ENCODE measurements at regions not wholly inside any gene's neighbourhood (a gene's known extent, or its start where the extent isn't known, plus 50 kb on each side); places are given as distances from the start of the nearest gene placed in this dataset.

DNA sequence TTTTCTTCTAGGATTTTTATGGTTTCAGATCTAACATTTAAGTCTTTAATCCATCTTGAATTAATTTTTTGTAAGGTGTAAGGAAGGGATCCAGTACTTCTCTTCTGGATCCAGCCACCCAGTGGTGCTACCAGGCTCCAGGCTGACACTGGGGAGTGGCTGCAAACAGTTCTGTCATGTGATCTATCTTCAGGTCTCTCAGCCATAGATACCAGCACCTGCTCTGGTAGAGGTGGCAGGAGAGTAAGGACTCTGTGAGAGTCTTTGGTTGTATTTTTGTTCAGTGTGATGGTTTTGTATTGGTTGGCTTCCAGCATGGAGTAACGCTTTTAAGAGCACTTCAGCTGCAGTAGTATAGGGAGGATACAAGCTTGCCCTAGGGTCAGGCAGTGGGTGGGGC, 205.9 kb downstream of the FGF10 start:
- H3K36me3 ChIP-seq (ENCODE audit: insufficient read depth, low read length), result no peaks in the 10 kb centered on the region
- no peak overlapping the region for H3K9ac ChIP-seq (ENCODE audit: low read length)
- H3K9me3 ChIP-seq (ENCODE audit: low read length), result no peaks in the 10 kb centered on the region
- H2AFZ ChIP-seq (ENCODE audit: low read depth, low read length), result no peak overlapping the region
- H3K4me2 ChIP-seq (ENCODE audit: low read length), result no peak overlapping the region
- TF ChIP-seq, protein P1, sequence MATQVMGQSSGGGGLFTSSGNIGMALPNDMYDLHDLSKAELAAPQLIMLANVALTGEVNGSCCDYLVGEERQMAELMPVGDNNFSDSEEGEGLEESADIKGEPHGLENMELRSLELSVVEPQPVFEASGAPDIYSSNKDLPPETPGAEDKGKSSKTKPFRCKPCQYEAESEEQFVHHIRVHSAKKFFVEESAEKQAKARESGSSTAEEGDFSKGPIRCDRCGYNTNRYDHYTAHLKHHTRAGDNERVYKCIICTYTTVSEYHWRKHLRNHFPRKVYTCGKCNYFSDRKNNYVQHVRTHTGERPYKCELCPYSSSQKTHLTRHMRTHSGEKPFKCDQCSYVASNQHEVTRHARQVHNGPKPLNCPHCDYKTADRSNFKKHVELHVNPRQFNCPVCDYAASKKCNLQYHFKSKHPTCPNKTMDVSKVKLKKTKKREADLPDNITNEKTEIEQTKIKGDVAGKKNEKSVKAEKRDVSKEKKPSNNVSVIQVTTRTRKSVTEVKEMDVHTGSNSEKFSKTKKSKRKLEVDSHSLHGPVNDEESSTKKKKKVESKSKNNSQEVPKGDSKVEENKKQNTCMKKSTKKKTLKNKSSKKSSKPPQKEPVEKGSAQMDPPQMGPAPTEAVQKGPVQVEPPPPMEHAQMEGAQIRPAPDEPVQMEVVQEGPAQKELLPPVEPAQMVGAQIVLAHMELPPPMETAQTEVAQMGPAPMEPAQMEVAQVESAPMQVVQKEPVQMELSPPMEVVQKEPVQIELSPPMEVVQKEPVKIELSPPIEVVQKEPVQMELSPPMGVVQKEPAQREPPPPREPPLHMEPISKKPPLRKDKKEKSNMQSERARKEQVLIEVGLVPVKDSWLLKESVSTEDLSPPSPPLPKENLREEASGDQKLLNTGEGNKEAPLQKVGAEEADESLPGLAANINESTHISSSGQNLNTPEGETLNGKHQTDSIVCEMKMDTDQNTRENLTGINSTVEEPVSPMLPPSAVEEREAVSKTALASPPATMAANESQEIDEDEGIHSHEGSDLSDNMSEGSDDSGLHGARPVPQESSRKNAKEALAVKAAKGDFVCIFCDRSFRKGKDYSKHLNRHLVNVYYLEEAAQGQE (IDR thresholded peaks at IDR 0.05; ENCODE audit: borderline replicate concordance), result no peak
- TF ChIP-seq EZH2 (IDR thresholded peaks at IDR 0.05; ENCODE audit: borderline replicate concordance, insufficient read depth, low read length, poor library complexity, severe bottlenecking) (no peak), MXI1 (conservative IDR thresholded peaks at IDR 0.05; ENCODE audit: poor library complexity, severe bottlenecking) (no peak), EP300 (conservative IDR thresholded peaks at IDR 0.05; ENCODE audit: poor library complexity, severe bottlenecking) (no peak), CTCF (IDR thresholded peaks at IDR 0.05; ENCODE audit: poor library complexity, severe bottlenecking) (no peak), RAD21 (conservative IDR thresholded peaks at IDR 0.05) (no peak), SMC3 (conservative IDR thresholded peaks at IDR 0.05; ENCODE audit: poor library complexity) (no peak), POLR2AphosphoS5 (IDR thresholded peaks at IDR 0.05) (no peak), TAF1 (IDR thresholded peaks at IDR 0.05; ENCODE audit: low read depth) (no peak)
- H3K27me3 ChIP-seq (ENCODE audit: insufficient read depth, low read depth, low read length), result no peaks in the 10 kb centered on the region
- no peak overlapping the region for H3K27ac ChIP-seq (ENCODE audit: low read length)
- H3K4me3 ChIP-seq (ENCODE audit: low read length), result no peak overlapping the region
- H3F3A ChIP-seq (ENCODE audit: insufficient read depth, low read length, poor library complexity, severe bottlenecking), result no peaks in the 10 kb centered on the region
- H3K9me2 ChIP-seq (ENCODE audit: insufficient read depth, low read length), result no peaks in the 10 kb centered on the region
- H4K20me1 ChIP-seq (ENCODE audit: insufficient read depth), result no peaks in the 10 kb centered on the region
- H3K79me2 ChIP-seq (replicated peaks; ENCODE audit: insufficient read depth, low read length), result no peaks in the 10 kb centered on the region

DNA sequence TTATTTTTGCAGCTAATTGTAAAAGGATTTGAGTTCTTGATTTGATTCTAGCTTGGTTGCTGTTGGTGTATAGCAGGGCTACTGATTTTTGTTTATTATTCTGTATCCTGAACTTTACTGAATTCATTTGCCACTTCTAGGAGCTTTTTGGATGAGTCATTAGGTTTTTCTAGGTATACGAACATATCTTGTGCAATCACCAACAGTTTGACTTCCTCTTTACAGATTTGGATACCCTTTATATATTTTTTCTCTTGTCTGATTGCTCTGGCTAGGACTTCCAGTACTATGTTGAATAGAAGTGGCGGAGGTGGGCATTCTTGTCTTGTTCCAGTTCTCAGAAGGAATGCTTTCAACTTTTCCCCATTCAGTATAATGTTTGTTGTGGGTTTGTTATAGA, 210.8 kb downstream of the FGF10 start:
- Histone ChIP-seq H3K4me2 (ENCODE audit: low read length) (no peak overlapping the region), H2AFZ (ENCODE audit: low read depth, low read length) (no peak overlapping the region), H3F3A (ENCODE audit: insufficient read depth, low read length, poor library complexity, severe bottlenecking) (no peaks in the 10 kb centered on the region), H3K36me3 (ENCODE audit: insufficient read depth, low read length) (no peaks in the 10 kb centered on the region), H4K20me1 (ENCODE audit: insufficient read depth) (no peaks in the 10 kb centered on the region), H3K79me2 (replicated peaks; ENCODE audit: insufficient read depth, low read length) (no peaks in the 10 kb centered on the region), H3K4me3 (ENCODE audit: low read length) (no peak overlapping the region), H3K9ac (ENCODE audit: low read length) (no peak overlapping the region), H3K9me3 (ENCODE audit: low read length) (no peaks in the 10 kb centered on the region), H3K27me3 (ENCODE audit: insufficient read depth, low read depth, low read length) (no peaks in the 10 kb centered on the region), H3K9me2 (ENCODE audit: insufficient read depth, low read length) (no peaks in the 10 kb centered on the region), H3K27ac (ENCODE audit: low read length) (no peak overlapping the region)
- no peak for TF ChIP-seq EZH2 (IDR thresholded peaks at IDR 0.05; ENCODE audit: borderline replicate concordance, insufficient read depth, low read length, poor library complexity, severe bottlenecking)
- no peak for TF ChIP-seq EP300 (conservative IDR thresholded peaks at IDR 0.05; ENCODE audit: poor library complexity, severe bottlenecking)
- TF ChIP-seq SMC3 (conservative IDR thresholded peaks at IDR 0.05; ENCODE audit: poor library complexity), result no peak
- no peak for TF ChIP-seq CTCF (IDR thresholded peaks at IDR 0.05; ENCODE audit: poor library complexity, severe bottlenecking)
- TF ChIP-seq, protein P1 (IDR thresholded peaks at IDR 0.05; ENCODE audit: borderline replicate concordance), result no peak
- no peak for TF ChIP-seq RAD21 (conservative IDR thresholded peaks at IDR 0.05)
- TF ChIP-seq POLR2AphosphoS5 (IDR thresholded peaks at IDR 0.05), result no peak
- no peak for TF ChIP-seq MXI1 (conservative IDR thresholded peaks at IDR 0.05; ENCODE audit: poor library complexity, severe bottlenecking)
- no peak for TF ChIP-seq TAF1 (IDR thresholded peaks at IDR 0.05; ENCODE audit: low read depth)

Measured in neural cell (in vitro differentiated cells).